ENCODE measurements at regions not wholly inside any gene's neighbourhood (a gene's known extent, or its start where the extent isn't known, plus 50 kb on each side); places are given as distances from the start of the nearest gene placed in this dataset.

DNA sequence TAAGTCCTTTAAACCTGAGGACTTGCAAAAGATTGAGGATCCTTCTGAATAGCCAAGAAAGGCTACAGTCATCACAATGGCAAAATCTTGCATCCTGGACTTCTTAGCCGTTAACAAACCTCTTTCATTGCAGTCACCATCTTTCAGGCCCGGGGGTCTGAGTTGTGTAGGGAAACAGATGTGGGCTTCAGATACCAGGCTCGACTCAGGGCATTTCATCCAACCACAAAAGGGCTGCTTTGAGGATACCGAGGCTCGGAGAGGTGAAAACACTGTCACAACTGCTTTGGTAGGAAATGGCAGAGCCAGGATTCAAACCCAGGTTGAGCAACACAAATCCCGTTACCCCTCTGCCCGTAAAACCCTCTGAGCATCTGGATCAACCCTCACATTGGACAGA, 147.4 kb downstream of the TFCP2L1 start:
- TF ChIP-seq, protein P1, sequence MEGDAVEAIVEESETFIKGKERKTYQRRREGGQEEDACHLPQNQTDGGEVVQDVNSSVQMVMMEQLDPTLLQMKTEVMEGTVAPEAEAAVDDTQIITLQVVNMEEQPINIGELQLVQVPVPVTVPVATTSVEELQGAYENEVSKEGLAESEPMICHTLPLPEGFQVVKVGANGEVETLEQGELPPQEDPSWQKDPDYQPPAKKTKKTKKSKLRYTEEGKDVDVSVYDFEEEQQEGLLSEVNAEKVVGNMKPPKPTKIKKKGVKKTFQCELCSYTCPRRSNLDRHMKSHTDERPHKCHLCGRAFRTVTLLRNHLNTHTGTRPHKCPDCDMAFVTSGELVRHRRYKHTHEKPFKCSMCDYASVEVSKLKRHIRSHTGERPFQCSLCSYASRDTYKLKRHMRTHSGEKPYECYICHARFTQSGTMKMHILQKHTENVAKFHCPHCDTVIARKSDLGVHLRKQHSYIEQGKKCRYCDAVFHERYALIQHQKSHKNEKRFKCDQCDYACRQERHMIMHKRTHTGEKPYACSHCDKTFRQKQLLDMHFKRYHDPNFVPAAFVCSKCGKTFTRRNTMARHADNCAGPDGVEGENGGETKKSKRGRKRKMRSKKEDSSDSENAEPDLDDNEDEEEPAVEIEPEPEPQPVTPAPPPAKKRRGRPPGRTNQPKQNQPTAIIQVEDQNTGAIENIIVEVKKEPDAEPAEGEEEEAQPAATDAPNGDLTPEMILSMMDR (IDR thresholded peaks at IDR 0.05; ENCODE audit: low read depth, low read length): no peak
- TF ChIP-seq POLR2A (IDR thresholded peaks at IDR 0.05; ENCODE audit: extremely low read depth, insufficient read length): no peak

Measured in NB4 (cell line).